H1 (cell line): ENCODE measurements at regions not wholly inside any gene's neighbourhood (a gene's known extent, or its start where the extent isn't known, plus 50 kb on each side); places are given as distances from the start of the nearest gene placed in this dataset.

Source experiments
- CTCF ChIA-PET: fragments of 300-600 bp; sonication (Branson Sonifier 250); formaldehyde crosslinking; loops from one replicate; lab custom pipeline; 2021; ENCODE audit not compliant: partially characterized antibody; lab: Charles Lee
- POLR2A ChIA-PET: fragments of 300-600 bp; sonication (Branson Sonifier 250); formaldehyde crosslinking; loops from one replicate; lab custom pipeline; 2021; ENCODE audit warnings: inconsistent platforms; ENCODE audit not compliant: partially characterized antibody; lab: Charles Lee
- DNase-seq, 2 experiments: peaks; one replicate each; pipeline versions ENCODE4 v3.0.0 to v3.0.0-alpha.2; 2010 to 2022; ENCODE audit warnings: low spot score in 2 of 2, low read depth in 1 of 2, mixed read lengths in 1 of 2
- FAIRE-seq: peaks from 2 replicates; lab custom pipeline; 2011; peaks lifted over from hg19 to GRCh38; lab: Jason Lieb, UNC
- H2AFZ ChIP-seq: 2 replicates; pipeline ENCODE4 v1.8.1; 2012; ENCODE audit warnings: low read length, inconsistent platforms
- H2AK5ac ChIP-seq: 2 replicates; pipeline ENCODE4 v1.6.1; 2013; ENCODE audit warnings: low read depth, low read length
- H2BK120ac ChIP-seq: replicated peaks from 2 replicates; pipeline ENCODE3; 2013; ENCODE audit warnings: low read depth, low read length, inconsistent platforms
- H2BK12ac ChIP-seq: 2 replicates; pipeline ENCODE4 v1.6.1; 2013; ENCODE audit warnings: low read depth, low read length
- H2BK15ac ChIP-seq: 2 replicates; pipeline ENCODE4 v1.6.1; 2013; ENCODE audit warnings: low read length
- H2BK20ac ChIP-seq: 2 replicates; pipeline ENCODE4 v1.6.1; 2013; ENCODE audit warnings: low read length
- H2BK5ac ChIP-seq: 2 replicates; pipeline ENCODE4 v1.6.1; 2013; ENCODE audit warnings: low read depth, low read length
- H3K14ac ChIP-seq: 2 replicates; pipeline ENCODE4 v1.6.1; 2013; ENCODE audit warnings: inconsistent platforms; ENCODE audit not compliant: insufficient read length
- H3K18ac ChIP-seq: 2 replicates; pipeline ENCODE4 v1.6.1; 2013; ENCODE audit warnings: low read length; ENCODE audit errors: extremely low read depth
- H3K23ac ChIP-seq: 2 replicates; pipeline ENCODE4 v1.6.1; 2013; ENCODE audit warnings: inconsistent platforms; ENCODE audit not compliant: insufficient read length
- H3K23me2 ChIP-seq: 2 replicates; pipeline ENCODE4 v1.6.1; 2013; ENCODE audit warnings: low read depth, low read length
- H3K27ac ChIP-seq: 2 replicates; pipeline ENCODE4 v1.6.1; 2011; ENCODE audit warnings: low read depth, low read length, inconsistent platforms
- H3K27me3 ChIP-seq, 4 experiments: replicated peaks in 1 of 4; 1 replicate in 1 of 4; 2 replicates in 3 of 4; pipeline versions ENCODE4 v1.6.1 to v1.8.1; 2011 to 2013; ENCODE audit warnings: low read length in 3 of 4, mild to moderate bottlenecking in 3 of 4, inconsistent platforms in 2 of 4, mixed read lengths in 2 of 4, moderate library complexity in 1 of 4; ENCODE audit not compliant: control insufficient read depth in 3 of 4, insufficient read depth in 3 of 4; ENCODE audit errors: extremely low read depth in 1 of 4
- H3K36me3 ChIP-seq, 4 experiments: 2 replicates each; pipeline versions ENCODE4 v1.6.1 to v1.8.1; 2011 to 2013; ENCODE audit warnings: mild to moderate bottlenecking in 4 of 4, low read length in 3 of 4, moderate library complexity in 2 of 4, control low read depth in 1 of 4, inconsistent platforms in 1 of 4; ENCODE audit not compliant: insufficient read depth in 4 of 4, control insufficient read depth in 2 of 4
- H3K4ac ChIP-seq: replicated peaks from 2 replicates; pipeline ENCODE3; 2013; ENCODE audit warnings: low read length, low read depth, mixed read lengths, inconsistent platforms; ENCODE audit not compliant: insufficient read length
- H3K4me1 ChIP-seq, 4 experiments: replicated peaks in 1 of 4; 1 replicate in 1 of 4; 2 replicates in 3 of 4; pipeline versions ENCODE4 v1.6.1 to v1.8.1; 2011 to 2013; ENCODE audit warnings: low read length in 3 of 4, inconsistent platforms in 2 of 4, mixed read lengths in 1 of 4; ENCODE audit not compliant: insufficient read depth in 4 of 4, control insufficient read depth in 3 of 4
- H3K4me2 ChIP-seq, 2 experiments: 2 replicates each; pipeline versions ENCODE4 v1.6.1 to v1.8.1; 2011 to 2013; ENCODE audit warnings: low read depth in 2 of 2, low read length in 2 of 2, control low read depth in 1 of 2, inconsistent platforms in 1 of 2, mild to moderate bottlenecking in 1 of 2; ENCODE audit not compliant: insufficient read depth in 1 of 2
- H3K4me3 ChIP-seq, 4 experiments: fragments of 200-600, 300-600 bp in 1 of 4; sonication (generic), shearing (Covaris generic), sonication (Bioruptor Twin) in 1 of 4; 2 replicates each; pipeline versions ENCODE4 v1.5.1 to v1.8.1; 2011 to 2016; ENCODE audit warnings: low read length in 4 of 4, low read depth in 3 of 4, control low read depth in 2 of 4, inconsistent platforms in 2 of 4, mild to moderate bottlenecking in 2 of 4, mixed read lengths in 1 of 4, moderate library complexity in 1 of 4; ENCODE audit not compliant: insufficient read depth in 2 of 4; ENCODE audit errors: extremely low read depth in 1 of 4
- H3K56ac ChIP-seq: replicated peaks from 2 replicates; pipeline ENCODE3; 2013; ENCODE audit warnings: low read depth, mild to moderate bottlenecking, mixed read lengths, low read length, inconsistent platforms; ENCODE audit not compliant: insufficient read length
- H3K79me1 ChIP-seq: 2 replicates; pipeline ENCODE4 v1.6.1; 2013; ENCODE audit warnings: low read depth, low read length, control low read depth
- H3K79me2 ChIP-seq, 2 experiments: 2 replicates each; pipeline versions ENCODE4 v1.6.1 to v1.8.1; 2012 to 2013; ENCODE audit warnings: low read length in 2 of 2, mild to moderate bottlenecking in 2 of 2, inconsistent platforms in 1 of 2; ENCODE audit not compliant: insufficient read depth in 2 of 2, control insufficient read depth in 1 of 2
- H3K9ac ChIP-seq, 4 experiments: replicated peaks in 1 of 4; 1 replicate in 1 of 4; 2 replicates in 3 of 4; pipeline versions ENCODE4 v1.6.1 to v1.8.1; 2011 to 2013; ENCODE audit warnings: low read depth in 3 of 4, low read length in 3 of 4, control low read depth in 2 of 4, mild to moderate bottlenecking in 2 of 4, moderate library complexity in 2 of 4, inconsistent platforms in 1 of 4; ENCODE audit errors: extremely low read depth in 1 of 4
- H3K9me3 ChIP-seq, 2 experiments: 2 replicates each; pipeline versions ENCODE4 v1.6.1 to v1.8.1; 2012 to 2013; ENCODE audit warnings: mild to moderate bottlenecking in 2 of 2, moderate library complexity in 2 of 2, control low read depth in 1 of 2, inconsistent platforms in 1 of 2, low read depth in 1 of 2, low read length in 1 of 2, mixed read lengths in 1 of 2; ENCODE audit not compliant: insufficient read depth in 2 of 2
- H4K20me1 ChIP-seq, 2 experiments: replicated peaks in 1 of 2; 2 replicates each; pipeline versions ENCODE3 to v1.8.1; 2011 to 2013; ENCODE audit warnings: inconsistent platforms in 2 of 2, low read length in 2 of 2, mild to moderate bottlenecking in 1 of 2; ENCODE audit not compliant: insufficient read depth in 2 of 2, control insufficient read depth in 1 of 2
- H4K5ac ChIP-seq: 2 replicates; pipeline ENCODE4 v1.6.1; 2013; ENCODE audit warnings: low read length, low read depth, mixed read lengths, inconsistent platforms; ENCODE audit not compliant: insufficient read length
- H4K8ac ChIP-seq: 2 replicates; pipeline ENCODE4 v1.8.0; 2013; ENCODE audit warnings: mild to moderate bottlenecking, moderate library complexity, low read length, inconsistent platforms; ENCODE audit not compliant: insufficient read depth; ENCODE audit errors: extremely low read depth
- H4K91ac ChIP-seq: replicated peaks from 2 replicates; pipeline ENCODE3; 2013; ENCODE audit warnings: low read length, mixed read lengths, inconsistent platforms; ENCODE audit not compliant: insufficient read length
- EZH2 ChIP-seq: fragments of 200-600 bp; sonication (generic); IDR thresholded peaks from 2 replicates; pipeline ENCODE4 v1.7.1; 2012; ENCODE audit warnings: low read depth, mild to moderate bottlenecking, moderate library complexity, low read length, inconsistent platforms; ENCODE audit not compliant: severe bottlenecking
- WGBS, 2 experiments: shearing (Covaris generic) in 1 of 2; methylation state at CpG; one replicate each; pipeline versions ENCODE4 v1.1.6 to v1.1.7; 2013 to 2015; ENCODE audit warnings: low lambda C conversion rate in 2 of 2, mixed read lengths in 2 of 2, inconsistent platforms in 1 of 2, low coverage in 1 of 2, missing lambda C conversion rate in 1 of 2; ENCODE audit not compliant: insufficient replicate concordance in 2 of 2, insufficient coverage in 1 of 2, insufficient read length in 1 of 2; ENCODE audit errors: extremely low coverage in 1 of 2, missing lambda C conversion rate in 1 of 2; 5-methylcytosine and 5-hydroxymethylcytosine counted together

DNA sequence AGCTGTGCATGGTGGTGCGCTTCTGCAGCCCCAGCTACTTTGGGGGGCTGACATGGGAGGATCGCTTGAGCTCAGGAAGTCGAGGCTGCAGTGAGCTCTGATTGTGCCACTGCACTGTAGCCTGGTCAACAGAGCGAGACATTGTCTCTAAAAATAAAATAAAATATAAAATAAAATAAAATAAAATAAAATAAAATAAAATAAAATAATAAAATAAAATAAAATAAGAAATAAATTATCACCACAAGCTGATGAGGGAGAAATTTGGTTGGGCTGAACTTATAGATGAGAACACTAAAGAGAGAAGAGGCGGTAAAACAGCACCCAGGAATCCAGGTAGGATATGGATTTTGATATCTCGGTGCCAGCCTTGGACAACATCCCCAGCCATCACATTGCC lies 933.7 kb downstream of the NLGN4X start:
- Histone ChIP-seq H3K36me3 (no peaks in the 10 kb centered on the region), H2BK120ac (no peak overlapping the region), H2BK15ac (no peak overlapping the region), H2BK5ac (no peak overlapping the region), H2AK5ac (no peak overlapping the region), H3K4ac (no peak overlapping the region), H4K91ac (no peak overlapping the region), H3K4me2 (no peak overlapping the region), H3K9me3 (no peaks in the 10 kb centered on the region), H3K9ac (no peak overlapping the region), H3K18ac (no peak overlapping the region), H3K4me3 (no peak overlapping the region), H3K14ac (no peak overlapping the region), H3K79me2 (no peaks in the 10 kb centered on the region), H4K5ac (no peak overlapping the region), H3K79me1 (no peaks in the 10 kb centered on the region), H3K27me3 (no peaks in the 10 kb centered on the region), H2AFZ (no peak overlapping the region), H2BK20ac (no peak overlapping the region), H3K4me1 (peaks cover 0 to 4% (median 0%) of the 10 kb centered on the region in 4 experiments; a peak in 1 of 7 replicates), H3K56ac (no peak overlapping the region), H2BK12ac (no peak overlapping the region), H3K23me2 (no peaks in the 10 kb centered on the region), H4K20me1 (no peaks in the 10 kb centered on the region), H4K8ac (no peak overlapping the region), H3K23ac (no peak overlapping the region), H3K27ac (no peak overlapping the region)
- WGBS, 2 experiments: 89% methylated on average over 6 of the region's 6 CpGs; no CpG with 5 or more reads in 1 of the 2 experiments
- POLR2A ChIA-PET: interaction anchor here (0.7 kb wide), 1 partner anchor 1598 kb away, joined by 3 read pairs; no protein-coding TSS in a partner anchor
- CTCF ChIA-PET: interaction anchor here (0.6 to 0.7 kb wide), 2 partner anchors 312 to 557 kb away, joined by 3 to 5 read pairs; no protein-coding TSS in a partner anchor
- FAIRE-seq: no peak
- no peak for DNase-seq
- TF ChIP-seq EZH2: no peak
